HG03175 (cell line): ENCODE measurements at regions not wholly inside any gene's neighbourhood (a gene's known extent, or its start where the extent isn't known, plus 50 kb on each side); places are given as distances from the start of the nearest gene placed in this dataset.
"Not testable (repeated sequence)": the region's sequence is repeated elsewhere in the genome, so short reads cannot be mapped to it uniquely, and the experiment has no call there.

Experiments
- ATAC-seq: cut with Tn5 transposase; IDR thresholded peaks from one replicate; pipeline ENCODE4 v1.9.1; 2021; ENCODE audit warnings: mild to moderate bottlenecking, moderate library complexity; ENCODE audit not compliant: unreplicated experiment

DNA sequence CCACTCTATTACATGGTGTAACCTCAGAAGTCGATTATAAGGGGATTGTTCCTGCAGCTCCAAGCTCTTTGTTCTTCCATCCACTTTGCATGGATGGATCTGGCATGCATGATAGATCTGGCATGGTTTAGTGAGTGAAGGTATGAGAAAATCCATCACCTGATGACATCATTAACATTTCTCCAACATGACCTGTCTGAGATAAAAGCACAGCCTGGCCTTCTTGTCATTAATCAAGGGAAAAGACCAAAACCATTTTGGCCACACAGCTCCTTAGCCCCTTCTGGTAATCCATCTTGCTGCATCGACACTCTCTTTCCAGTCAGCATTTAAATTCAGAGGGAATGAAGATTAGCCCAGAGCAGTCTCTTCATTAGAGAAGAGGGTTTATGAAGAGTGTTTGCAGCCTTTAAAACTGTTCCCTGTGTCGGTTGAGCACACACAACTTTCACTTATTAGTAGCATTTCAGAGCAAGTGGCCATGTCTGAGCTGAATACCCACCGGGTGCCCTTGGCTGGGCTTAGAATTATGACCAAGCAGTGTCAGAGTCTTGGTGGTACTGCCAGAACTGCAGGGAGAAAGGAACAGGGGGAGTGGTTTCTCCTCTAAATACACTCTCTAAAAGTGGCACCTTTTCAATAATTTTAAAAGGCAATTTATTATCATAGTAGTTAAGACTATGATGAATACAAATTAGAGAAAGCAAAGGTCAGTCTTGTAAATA lies 246.0 kb downstream of the HAPSTR1 start:
- ATAC-seq = no peak

DNA sequence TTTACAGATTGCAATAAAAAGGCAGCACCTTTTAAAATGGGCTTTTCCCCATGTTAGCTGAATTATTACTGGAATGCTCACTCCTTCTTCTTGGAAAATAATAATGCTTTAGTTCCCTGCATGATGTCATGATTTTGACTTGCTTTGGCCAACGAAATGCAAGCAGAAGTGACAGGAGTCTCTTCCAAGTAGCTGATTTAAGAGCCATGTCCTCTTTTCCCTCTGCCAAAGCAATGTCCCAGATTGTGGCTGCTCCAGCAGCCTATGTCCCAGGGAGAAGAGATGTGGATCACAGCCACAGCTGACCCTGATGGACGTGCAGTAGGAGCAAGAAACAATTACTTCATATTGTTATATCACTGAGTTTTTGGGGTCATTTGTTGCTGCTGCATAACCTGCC lies 246.6 kb downstream of the HAPSTR1 start:
- ATAC-seq = no peak

DNA sequence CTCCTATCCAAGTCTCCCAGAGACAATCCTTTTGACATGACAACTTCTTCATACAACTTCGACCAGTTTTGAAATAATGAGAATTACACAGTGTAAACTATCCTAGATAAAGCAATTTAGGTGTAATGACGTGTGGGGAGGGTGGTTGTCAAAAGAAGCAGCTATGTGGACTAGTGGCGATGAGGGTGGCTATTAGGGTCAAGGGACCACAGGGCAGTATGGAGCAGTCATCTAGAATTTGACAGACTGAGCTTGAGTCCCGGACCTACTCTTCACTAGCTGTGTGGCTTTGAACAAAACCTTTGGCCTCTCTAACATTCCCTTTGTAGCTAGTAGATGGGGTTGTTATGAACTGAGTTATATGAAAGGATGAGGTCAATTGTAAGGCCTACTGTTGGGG lies 247.1 kb downstream of the HAPSTR1 start:
- no peak for ATAC-seq

DNA sequence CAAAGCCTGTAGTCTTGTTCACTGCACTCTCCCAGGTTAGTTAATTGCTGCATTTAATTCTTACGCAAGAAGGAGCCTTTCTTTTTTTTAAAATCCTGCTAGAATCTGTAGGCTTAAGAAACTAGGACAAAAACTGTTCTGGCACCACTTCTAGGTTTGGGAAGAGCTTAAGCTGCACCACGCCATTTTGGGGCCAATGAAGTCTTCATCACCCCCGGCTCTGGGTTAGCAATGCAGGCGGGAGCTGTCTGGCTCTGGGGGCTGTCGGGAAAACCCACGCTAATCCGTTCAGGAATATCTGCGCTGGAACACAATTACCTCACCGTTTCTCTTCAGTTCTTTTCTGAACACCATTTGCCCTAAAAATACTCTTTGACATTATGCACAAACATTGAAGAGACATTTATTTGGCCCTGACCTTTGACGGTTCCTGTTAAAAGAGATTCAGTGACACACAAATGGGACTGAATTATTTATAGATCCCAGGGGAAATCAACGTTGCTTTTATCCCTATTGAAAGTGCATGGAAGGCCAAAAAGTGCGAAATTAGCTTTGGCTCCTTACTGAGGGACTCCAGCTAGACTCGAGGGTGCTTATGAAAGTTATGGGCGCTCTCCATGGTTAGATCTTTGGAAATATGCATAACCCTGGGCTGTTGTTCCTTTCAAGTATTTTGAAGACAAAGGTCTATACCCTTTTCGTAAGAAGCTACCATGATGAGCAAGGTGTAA lies 249.2 kb downstream of the HAPSTR1 start:
- ATAC-seq = no peak

DNA sequence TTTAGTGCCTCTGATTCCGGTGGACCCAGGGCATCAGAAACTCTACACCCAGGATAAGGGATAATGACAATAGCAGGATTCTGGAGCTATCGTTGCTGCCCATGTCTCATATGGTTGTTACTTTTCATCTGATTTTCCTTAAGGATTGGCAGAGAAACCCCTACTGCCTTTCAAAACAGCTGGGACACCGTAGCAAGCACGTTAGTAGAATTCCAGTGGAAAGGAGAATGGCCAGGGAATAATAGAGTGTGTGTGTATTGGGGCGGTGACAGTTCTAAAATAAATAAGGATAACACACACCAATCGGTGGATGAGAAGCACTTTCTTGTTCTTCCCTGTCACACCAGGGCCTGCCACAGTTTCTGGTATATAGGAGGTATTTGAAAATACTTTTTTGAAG lies 251.8 kb downstream of the HAPSTR1 start:
- ATAC-seq = no peak

DNA sequence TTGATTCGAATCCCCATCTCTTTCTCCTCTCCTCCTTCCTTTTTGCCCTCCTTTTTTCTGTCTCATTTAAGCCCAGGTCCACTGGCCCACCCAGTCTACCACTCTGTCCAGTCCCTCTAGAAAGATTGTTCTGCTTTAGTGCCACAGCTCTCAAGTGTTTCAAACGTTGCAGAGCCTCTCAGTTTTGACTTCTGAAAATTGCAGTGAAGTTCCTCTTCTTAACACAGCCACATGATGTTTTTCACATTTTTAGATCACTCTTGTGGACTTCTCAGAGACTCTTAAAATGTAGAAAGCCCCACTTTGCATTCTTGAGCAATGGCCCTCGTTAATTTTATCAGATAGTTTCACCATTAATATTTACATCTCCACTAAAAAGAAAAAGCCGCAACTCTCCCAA lies 253.1 kb downstream of the HAPSTR1 start:
- ATAC-seq = no peak

DNA sequence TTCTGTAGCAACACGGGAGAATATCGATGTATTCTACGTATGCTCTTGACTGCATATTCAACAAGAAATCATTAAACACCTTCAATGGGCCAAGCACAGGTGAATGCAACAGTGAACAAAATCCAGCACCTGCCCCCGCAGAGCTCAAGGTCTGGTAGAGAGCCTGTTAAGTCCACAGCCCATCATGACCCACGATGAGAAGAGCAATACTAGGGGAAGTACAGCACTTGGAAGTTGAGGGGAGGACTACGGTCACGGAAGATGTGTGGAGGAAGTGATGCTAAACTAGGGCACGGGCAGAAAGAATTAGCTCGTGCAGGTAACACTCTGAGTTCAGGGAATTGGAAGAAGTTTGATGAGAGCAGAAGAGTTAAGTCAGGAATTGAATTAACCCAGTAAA lies 253.6 kb downstream of the HAPSTR1 start:
- no peak for ATAC-seq

DNA sequence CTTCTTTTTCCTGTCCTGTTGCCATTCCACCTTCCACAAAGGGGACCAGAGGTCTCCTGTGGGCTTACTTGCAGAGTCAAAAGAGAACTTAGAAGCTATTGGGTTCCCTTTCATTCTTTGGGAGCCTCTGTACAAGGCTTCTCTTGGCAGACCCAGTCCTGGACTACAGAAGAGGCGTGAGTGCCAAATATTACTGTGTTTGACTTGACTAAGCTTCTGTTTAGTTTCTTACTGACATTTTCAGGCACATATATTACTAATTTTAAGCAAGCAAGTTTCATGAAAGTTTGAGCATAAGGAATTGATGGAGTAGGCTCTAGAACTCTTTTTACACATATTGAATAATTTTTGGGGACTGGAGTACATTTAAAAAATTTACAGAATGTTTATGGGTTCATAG lies 254.4 kb downstream of the HAPSTR1 start:
- no peak for ATAC-seq

DNA sequence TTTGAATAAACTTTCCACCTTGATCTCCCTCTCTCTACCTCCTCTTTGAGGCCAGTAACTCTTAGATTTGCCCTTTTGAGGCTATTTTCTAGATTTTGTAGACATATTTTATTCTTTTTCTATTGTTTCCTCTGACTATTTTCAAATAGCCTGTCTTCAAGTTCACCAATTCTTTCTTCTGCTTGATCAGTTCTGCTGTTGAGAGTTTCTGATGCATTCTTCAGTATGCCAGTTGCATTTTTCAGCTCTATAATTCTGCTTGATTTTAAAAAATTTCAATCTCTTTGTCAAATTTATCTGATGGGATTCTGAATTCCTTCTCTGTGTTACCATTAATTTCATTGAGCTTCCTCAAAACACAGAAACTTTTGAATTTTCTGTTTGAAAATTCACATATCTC lies 257.5 kb downstream of the HAPSTR1 start:
- ATAC-seq = no peak

DNA sequence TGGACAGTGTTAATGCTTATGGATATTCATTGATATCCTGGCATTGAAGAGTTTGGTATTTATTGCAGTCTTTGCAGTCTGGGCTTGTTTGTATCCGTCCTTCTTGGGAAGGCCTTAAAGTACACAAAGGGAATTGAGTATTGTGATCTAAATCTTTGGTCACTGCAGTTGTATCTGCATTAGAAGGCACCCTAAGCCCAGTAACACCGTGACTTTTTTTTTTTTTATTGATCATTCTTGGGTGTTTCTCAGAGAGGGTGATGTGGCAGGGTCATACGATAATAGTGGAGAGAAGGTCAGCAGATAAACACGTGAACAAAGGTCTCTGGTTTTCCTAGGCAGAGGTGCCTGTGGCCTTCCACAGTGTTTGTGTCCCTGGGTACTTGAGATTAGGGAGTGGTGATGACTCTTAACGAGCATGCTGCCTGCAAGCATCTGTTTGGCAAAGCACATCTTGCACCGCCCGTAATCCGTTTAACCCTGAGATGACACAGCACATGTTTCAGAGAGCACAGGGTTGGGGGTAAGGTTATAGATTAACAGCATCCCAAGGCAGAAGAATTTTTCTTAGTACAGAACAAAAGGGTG lies 258.0 kb downstream of the HAPSTR1 start:
- not testable (repeated sequence) for ATAC-seq

DNA sequence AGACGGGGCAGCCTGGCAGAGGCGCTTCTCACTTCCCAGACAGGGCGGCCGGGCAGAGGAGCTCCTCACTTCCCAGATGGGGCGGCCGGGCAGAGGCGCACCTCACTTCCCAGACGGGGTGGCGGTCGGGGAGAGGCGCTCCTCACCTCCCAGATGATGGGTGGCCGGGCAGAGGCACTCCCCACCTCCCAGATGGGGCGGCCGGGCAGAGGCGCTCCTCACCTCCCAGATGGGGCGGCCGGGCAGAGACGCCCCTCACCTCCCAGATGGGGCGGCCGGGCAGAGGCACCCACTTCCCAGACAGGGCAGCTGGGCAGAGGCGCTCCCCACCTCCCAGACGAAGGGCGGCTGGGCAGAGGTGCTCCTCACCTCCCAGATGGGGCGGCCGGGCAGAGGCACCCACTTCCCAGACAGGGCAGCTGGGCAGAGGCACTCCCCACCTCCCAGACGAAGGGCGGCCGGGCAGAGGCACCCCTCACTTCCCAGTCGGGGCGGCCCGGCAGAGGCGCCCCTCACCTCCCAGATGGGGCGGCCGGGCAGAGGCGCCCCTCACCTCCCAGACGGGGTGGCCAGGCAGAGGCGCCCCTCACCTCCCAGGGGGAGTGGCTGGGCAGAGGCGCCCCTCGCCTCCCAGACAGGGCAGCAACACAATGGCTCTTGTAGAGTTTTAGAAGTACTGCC lies 258.8 kb downstream of the HAPSTR1 start:
- ATAC-seq = not testable (repeated sequence)

DNA sequence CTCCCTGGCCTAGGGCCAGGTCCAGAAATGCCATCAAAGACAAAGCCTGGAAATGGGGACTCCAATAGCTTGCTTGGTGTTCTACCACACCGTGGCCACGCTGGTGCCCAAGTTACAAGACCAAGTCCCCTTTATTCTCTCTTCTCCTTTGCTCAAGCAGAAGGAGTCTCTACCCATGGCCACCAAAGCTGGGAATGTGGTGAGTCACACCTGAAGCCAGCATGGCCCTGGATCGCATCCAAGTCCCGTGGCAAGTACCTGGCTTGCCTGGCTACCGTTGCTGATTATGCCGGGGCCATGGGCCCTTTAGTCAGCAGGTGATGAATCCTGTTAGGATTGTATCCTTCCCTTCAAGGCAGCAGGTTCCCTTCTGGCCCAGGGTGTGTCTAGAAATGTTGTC lies 260.0 kb downstream of the HAPSTR1 start:
- no peak for ATAC-seq

DNA sequence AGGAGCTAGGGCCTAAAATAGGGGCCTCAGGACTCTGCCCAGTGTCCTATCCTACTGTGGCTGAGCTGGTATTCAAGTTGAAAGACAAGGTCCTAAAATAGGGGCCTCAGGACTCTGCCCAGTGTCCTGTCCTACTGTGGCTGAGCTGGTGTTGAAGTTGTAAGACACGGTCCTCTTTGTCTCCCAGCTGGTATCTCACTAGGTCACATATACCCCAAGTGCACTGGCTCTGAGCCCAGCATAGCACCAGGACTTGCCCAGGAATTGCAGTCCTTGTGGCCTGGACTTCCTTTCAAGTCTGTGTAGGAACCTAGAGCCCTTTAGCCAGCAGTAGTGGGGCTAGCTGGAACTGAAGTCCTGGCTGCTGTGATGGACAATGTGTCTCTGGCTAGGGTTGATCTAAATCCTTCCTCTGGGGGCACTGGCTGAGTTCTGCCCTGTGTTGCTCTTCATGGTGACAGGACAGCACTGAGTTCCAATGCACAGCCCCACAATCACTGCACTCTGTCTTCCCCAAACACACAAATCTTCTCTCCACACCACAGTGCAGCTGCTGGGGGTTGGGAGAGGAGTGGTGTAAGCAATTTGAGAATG lies 260.5 kb downstream of the HAPSTR1 start:
- ATAC-seq = no peak

DNA sequence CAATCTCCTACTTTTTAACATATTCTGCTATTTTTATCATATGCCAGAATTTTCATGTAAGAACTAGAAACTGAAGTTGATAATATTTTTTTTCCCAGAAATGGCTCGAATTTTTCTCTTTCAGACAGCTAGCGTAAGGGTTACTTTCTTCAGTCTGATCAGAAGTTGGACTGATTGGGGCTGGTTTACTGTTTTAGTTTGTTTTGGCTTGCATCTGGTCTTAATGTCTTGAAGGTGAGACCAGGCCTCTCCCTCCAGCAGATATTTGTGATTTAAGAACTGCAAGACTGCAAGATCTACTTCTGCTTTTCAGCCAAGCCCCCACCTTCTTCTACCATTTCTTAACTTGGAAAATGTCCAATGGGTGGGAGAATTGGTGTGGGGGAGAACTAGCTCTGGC lies 266.4 kb downstream of the HAPSTR1 start:
- no peak for ATAC-seq

DNA sequence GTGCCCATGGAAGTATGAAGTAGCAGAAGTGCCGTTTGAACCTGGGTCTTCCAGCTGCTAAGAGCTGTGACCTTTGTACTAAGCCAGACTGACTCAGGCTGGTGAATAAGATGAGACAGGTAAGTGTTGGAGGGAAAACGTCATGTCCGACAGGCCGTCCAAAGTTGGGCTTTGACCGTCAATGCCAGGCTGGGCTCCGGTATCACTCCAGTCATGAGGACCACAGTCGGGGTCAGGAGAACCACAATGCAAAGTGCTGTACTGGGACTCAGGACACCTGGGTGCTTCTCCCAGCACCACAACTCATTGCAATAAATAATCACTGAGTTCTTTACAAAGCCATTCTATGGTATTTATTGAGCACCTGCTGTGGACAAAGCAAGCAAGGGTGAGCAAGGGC lies 268.6 kb downstream of the HAPSTR1 start:
- no peak for ATAC-seq

DNA sequence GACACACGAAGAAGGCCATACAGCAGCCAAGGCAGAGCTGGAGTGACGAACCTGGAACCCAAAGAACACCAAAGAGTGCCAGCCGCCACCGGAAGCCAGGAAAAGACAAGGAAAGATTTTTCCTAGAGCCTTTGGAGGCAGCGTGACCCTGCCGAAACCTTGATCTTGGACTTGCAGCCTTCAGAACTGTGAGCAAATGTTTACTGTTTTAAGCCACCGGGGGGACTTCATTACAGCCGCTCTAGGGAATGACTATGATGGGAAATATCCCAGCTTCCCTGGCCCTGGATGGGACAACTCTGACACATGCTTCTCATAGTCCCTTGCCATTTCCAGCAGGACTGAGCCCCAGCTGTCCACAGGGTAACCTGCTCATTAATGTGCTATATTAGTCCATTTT lies 270.6 kb downstream of the HAPSTR1 start:
- ATAC-seq = no peak

DNA sequence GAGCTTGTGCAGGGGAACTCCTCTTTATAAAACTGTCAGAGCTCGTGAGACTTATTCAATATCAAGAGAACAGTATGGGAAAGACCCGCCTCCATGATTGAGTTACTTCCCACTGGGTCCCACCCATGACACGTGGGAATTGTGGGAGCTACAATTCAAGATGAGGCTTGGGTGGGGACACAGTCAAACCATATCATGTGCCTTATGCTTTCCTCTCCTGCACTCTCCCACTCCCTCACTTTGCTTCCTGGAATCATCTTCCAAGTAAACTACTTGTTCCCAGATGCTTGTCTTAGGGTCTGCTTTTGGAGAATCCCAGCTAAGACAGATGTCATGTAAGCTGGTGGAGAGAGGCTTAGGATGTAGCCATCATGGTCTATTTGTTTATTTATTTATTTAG lies 271.2 kb downstream of the HAPSTR1 start:
- no peak for ATAC-seq

DNA sequence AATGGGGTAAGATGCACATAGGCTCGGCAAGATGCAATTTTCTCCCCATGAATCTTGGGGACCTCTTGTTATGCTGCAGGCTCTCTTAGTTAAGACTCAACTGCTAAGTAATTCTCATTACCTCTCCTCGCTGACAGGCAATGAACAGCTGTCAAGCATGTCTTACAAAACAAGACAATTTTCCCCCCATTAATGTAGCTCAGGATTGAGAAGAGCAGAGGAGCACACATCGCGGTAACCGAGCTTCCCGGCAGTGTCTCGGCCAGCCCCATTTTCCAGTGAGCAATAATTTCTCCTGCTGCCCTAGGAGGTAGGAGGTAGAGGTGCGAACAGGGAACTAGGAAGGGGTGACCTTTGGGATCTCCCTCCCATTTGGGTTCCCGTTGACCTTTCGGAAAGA lies 272.1 kb downstream of the HAPSTR1 start:
- no peak for ATAC-seq

DNA sequence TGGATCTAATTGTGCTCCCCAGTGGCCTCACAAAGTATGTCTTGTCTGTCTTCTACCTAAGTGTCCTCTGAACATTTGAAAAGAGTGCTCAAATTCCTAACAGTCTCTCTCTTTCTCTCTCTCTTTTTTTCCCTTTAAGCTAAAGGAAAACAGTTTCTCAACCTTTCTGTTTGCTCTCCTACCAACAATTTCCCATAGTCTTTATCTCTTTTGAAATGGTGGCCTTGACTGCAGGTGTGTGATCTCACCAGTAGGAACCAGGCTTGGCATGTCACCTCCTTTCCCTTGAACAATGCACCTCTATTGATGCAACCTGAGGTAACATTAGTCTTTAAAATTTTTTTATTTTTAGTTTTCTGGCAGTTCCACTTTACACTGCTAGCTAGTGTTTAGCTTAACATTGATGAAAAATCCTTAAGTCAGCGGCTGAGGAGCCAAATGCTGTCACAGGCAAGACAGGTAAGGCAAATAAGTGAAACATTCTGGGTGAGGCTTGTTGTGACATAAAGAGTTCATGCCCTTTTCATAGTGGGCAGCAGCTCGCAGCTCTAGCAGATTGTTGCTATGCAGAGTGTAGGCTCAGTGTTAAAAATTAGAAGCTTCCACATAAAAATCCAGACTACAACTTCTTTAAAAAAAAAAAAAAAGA lies 273.4 kb downstream of the HAPSTR1 start:
- ATAC-seq = no peak

DNA sequence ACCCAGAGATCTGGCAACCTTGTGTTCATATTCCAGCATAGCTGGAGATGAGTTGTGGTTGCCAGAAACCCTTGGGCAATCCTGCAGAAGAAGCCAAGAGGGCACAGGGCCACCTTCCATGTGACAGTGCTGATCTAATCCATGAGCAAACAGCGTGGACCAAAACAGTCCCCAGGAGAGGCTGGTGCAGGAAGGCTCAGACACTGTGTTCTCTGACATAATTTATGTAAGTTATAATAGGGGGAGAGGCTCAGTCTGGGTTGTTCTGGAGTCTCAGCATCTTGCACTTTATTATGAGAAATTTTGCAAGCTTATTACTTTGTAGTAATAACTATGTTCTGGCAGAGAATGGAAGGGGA lies 273.9 kb downstream of the HAPSTR1 start:
- ATAC-seq = no peak
